ENCODE measurements at regions not wholly inside any gene's neighbourhood (a gene's known extent, or its start where the extent isn't known, plus 50 kb on each side); places are given as distances from the start of the nearest gene placed in this dataset.

DNA sequence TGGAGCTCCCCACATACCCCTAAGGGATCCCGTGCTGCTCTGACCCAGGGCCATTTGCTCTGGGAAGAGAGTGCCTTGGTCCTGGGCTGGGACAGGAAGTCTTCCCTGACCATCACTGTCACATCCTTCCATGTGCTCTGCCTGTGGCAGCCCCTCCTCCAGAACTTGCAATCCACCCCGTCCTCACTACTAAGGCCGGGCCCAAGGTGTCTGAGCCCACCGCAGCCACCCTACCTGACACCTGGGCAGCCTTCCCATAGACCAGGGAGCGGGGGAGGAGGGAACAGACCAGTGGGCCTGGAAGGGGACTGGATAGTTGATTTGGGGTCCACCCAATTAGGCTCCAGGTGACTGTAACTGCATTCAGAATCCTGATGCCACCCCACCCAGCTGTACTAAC, 117.5 kb upstream of the CRHR1 start:
- no peaks in the 10 kb centered on the region for H3K9me3 Mint-ChIP-seq
- H3K27ac Mint-ChIP-seq = no peak overlapping the region
- TF ChIP-seq, protein P1, sequence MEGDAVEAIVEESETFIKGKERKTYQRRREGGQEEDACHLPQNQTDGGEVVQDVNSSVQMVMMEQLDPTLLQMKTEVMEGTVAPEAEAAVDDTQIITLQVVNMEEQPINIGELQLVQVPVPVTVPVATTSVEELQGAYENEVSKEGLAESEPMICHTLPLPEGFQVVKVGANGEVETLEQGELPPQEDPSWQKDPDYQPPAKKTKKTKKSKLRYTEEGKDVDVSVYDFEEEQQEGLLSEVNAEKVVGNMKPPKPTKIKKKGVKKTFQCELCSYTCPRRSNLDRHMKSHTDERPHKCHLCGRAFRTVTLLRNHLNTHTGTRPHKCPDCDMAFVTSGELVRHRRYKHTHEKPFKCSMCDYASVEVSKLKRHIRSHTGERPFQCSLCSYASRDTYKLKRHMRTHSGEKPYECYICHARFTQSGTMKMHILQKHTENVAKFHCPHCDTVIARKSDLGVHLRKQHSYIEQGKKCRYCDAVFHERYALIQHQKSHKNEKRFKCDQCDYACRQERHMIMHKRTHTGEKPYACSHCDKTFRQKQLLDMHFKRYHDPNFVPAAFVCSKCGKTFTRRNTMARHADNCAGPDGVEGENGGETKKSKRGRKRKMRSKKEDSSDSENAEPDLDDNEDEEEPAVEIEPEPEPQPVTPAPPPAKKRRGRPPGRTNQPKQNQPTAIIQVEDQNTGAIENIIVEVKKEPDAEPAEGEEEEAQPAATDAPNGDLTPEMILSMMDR (conservative IDR thresholded peaks at IDR 0.05) = no peak
- peaks cover 7% of the 10 kb centered on the region for H3K27me3 Mint-ChIP-seq (ENCODE audit: insufficient read depth)
- H3K27ac ChIP-seq (ENCODE audit: low read depth, low read length) = no peak overlapping the region
- H3K9ac ChIP-seq (ENCODE audit: extremely low read depth, low read length, poor library complexity, severe bottlenecking) = no peak overlapping the region
- H3K9me3 ChIP-seq (ENCODE audit: control insufficient read depth, low read length) = no peaks in the 10 kb centered on the region
- WGBS, 2 experiments (ENCODE audit: insufficient coverage in 1 of 2, insufficient read length in 1 of 2) = 78% methylated on average over 5 of the region's 5 CpGs; no CpG with 5 or more reads in 1 of the 2 experiments
- no peak overlapping the region for H3K4me3 ChIP-seq (ENCODE audit: low read length)
- no peaks in the 10 kb centered on the region for H3K4me1 ChIP-seq (ENCODE audit: control insufficient read depth, insufficient read depth, low read length)
- DNase-seq = no peak
- H3K4me1 Mint-ChIP-seq = no peaks in the 10 kb centered on the region
- no peaks in the 10 kb centered on the region for H3K36me3 Mint-ChIP-seq (ENCODE audit: low read depth)
- no peak overlapping the region for H3K4me3 Mint-ChIP-seq
- no peaks in the 10 kb centered on the region for H3K27me3 ChIP-seq (ENCODE audit: control insufficient read depth, insufficient read depth, low read length, poor library complexity, severe bottlenecking)
- H3K36me3 ChIP-seq (ENCODE audit: control insufficient read depth, insufficient read depth, low read length) = no peaks in the 10 kb centered on the region

DNA sequence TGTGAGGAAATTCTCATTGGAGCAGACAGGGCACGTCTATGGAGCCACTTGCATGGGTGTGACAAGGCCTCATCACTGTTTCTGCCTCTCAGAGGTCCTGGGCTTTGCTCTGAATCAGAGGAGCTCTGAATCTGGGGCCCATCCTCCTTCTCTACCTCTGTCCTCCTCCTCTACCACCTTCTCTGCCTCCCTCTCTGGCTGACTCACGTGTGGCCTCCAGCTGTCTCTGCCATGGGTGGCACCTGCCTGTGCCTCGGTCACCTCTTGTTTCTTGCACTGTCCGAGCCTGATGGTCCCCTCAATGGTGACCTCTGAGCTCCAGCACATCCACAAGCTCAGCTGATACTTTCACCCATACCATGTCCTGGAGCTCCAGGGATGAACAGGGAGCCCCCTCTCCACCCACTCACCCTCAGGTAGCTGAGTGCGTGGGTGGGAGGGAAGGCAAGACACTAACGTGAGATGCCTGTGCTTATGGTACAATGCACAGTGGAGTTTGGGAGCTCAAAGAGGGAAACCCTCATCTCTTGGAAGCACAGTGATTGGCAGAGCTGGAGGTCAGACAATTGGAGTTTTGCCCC, 116.4 kb upstream of the CRHR1 start:
- Mint-ChIP-seq H3K27me3 (ENCODE audit: insufficient read depth) (peaks cover 7% of the 10 kb centered on the region), H3K4me1 (no peaks in the 10 kb centered on the region), H3K9me3 (no peaks in the 10 kb centered on the region), H3K27ac (no peak overlapping the region), H3K36me3 (ENCODE audit: low read depth) (no peaks in the 10 kb centered on the region), H3K4me3 (no peak overlapping the region)
- TF ChIP-seq, protein P1 (conservative IDR thresholded peaks at IDR 0.05) = no peak
- Histone ChIP-seq H3K9ac (ENCODE audit: extremely low read depth, low read length, poor library complexity, severe bottlenecking) (no peak overlapping the region), H3K9me3 (ENCODE audit: control insufficient read depth, low read length) (no peaks in the 10 kb centered on the region), H3K27me3 (ENCODE audit: control insufficient read depth, insufficient read depth, low read length, poor library complexity, severe bottlenecking) (no peaks in the 10 kb centered on the region), H3K4me1 (ENCODE audit: control insufficient read depth, insufficient read depth, low read length) (no peaks in the 10 kb centered on the region), H3K36me3 (ENCODE audit: control insufficient read depth, insufficient read depth, low read length) (no peaks in the 10 kb centered on the region), H3K4me3 (ENCODE audit: low read length) (no peak overlapping the region), H3K27ac (ENCODE audit: low read depth, low read length) (no peak overlapping the region)
- WGBS, 2 experiments (ENCODE audit: insufficient coverage in 1 of 2, insufficient read length in 1 of 2) = 72 to 80% methylated on average over 4 to 6 of the region's 6 CpGs
- no peak for DNase-seq

DNA sequence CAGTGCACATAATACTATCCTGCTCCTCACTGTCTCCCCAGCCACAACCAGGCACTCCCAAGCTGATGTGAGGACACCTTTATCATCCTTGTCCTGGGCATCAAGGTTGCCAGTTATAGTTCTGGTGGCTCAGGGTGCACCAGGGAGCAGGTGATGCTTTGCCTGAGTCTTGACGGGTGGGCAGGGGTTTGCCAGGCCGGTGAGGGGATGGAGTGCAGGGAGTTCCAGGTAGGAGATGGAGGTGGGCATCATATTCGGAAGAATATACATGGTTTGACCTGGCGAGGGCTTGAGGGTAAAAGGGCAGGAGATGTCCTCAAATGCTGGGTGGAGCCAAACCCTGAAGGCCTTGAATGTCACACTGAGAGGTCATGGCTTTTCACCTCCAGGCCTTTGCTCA, 115.8 kb upstream of the CRHR1 start:
- Mint-ChIP-seq H3K9me3 (no peaks in the 10 kb centered on the region), H3K4me3 (no peak overlapping the region), H3K36me3 (ENCODE audit: low read depth) (no peaks in the 10 kb centered on the region), H3K27me3 (ENCODE audit: insufficient read depth) (peaks cover 7% of the 10 kb centered on the region), H3K27ac (no peak overlapping the region), H3K4me1 (no peaks in the 10 kb centered on the region)
- Histone ChIP-seq H3K4me1 (ENCODE audit: control insufficient read depth, insufficient read depth, low read length) (no peaks in the 10 kb centered on the region), H3K4me3 (ENCODE audit: low read length) (no peak overlapping the region), H3K27me3 (ENCODE audit: control insufficient read depth, insufficient read depth, low read length, poor library complexity, severe bottlenecking) (no peaks in the 10 kb centered on the region), H3K9me3 (ENCODE audit: control insufficient read depth, low read length) (no peaks in the 10 kb centered on the region), H3K36me3 (ENCODE audit: control insufficient read depth, insufficient read depth, low read length) (no peaks in the 10 kb centered on the region), H3K9ac (ENCODE audit: extremely low read depth, low read length, poor library complexity, severe bottlenecking) (no peak overlapping the region), H3K27ac (ENCODE audit: low read depth, low read length) (no peak overlapping the region)
- 89 to 92% methylated on average over 4 of the region's 4 CpGs for WGBS, 2 experiments (ENCODE audit: insufficient coverage in 1 of 2, insufficient read length in 1 of 2)
- TF ChIP-seq, protein P1 (conservative IDR thresholded peaks at IDR 0.05) = no peak
- no peak for DNase-seq
